HG03432 (cell line): ENCODE measurements at regions not wholly inside any gene's neighbourhood (a gene's known extent, or its start where the extent isn't known, plus 50 kb on each side); places are given as distances from the start of the nearest gene placed in this dataset.

Experiments
- ATAC-seq: cut with Tn5 transposase; IDR thresholded peaks from one replicate; pipeline ENCODE4 v1.9.1; 2021; ENCODE audit warnings: mild to moderate bottlenecking, moderate library complexity; ENCODE audit not compliant: unreplicated experiment

DNA sequence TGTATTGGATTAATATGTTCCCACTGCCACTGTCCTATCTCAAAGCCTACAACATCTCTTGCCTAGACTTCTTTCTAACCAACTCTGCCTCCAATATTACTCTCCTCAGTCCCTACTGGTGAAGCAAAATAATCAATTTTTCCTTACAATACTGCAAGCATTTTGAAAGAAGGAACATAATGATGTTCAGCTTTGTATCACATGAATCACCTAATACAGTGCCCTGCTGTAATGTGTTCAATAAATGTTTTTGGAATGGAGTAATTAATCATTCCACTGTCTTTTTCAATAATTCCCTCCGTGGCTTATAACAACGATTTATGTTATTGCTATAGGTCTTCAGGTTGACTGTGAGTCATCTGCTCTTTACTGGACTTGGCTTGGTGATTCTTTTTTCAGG lies 356.4 kb downstream of the TDRD15 start:
- ATAC-seq = no peak

DNA sequence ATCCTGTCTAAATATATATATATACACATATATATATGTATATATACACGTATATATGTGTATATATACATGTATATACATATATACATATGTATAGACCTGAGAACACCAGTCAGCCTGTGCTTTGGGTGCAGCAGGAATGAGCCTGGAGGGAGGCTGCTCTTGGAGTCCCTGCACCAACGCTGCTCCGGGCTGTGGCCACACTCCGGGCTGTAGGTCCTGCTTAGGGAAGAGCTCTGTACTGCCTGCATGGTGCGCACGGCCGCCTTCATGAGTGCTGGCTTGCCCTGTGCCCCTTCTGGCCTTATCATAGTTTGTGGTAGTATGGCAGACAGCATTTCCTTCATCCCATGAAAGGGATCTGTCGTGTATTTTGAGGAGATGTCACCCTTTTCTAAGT lies 360.9 kb downstream of the TDRD15 start:
- no peak for ATAC-seq

DNA sequence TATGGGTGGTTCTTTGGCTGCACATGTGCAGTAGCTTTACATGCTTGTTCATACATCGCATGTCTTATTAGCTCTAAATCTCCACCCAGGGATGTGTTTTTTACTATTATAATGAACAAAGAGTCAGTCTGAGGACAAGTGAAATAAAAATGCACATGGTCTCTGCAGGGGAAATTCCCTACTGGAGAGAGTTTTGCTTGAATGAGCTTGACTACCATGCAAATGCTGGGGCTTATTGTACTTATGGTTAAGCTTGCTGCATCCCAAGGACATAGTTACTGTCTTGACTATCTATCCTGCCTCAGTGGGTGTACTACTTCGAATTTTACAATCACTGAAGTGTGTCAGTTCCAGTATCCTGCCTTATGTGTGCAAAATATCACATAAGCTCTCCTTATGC lies 362.7 kb downstream of the TDRD15 start:
- ATAC-seq = peak; percentile 73

DNA sequence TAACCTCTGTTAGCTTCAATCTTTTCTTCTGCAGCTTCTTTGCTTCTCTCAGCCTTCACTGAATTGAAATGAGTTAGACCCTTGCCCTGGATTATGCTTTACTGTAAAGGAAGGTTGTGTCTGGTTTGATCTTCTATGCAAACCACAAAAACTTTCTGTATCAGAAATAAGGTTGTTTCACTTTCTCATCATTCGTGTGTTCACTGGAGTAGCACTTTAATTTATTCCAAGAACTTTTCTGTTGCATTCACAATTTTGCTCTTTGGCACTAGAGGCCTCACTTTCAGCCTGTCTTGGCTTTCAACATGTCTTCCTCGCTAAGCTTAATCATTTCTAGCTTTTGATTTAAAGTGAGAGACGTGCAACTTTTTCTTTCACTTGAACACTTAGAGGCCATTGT lies 365.3 kb downstream of the TDRD15 start:
- peak; percentile 46 for ATAC-seq

DNA sequence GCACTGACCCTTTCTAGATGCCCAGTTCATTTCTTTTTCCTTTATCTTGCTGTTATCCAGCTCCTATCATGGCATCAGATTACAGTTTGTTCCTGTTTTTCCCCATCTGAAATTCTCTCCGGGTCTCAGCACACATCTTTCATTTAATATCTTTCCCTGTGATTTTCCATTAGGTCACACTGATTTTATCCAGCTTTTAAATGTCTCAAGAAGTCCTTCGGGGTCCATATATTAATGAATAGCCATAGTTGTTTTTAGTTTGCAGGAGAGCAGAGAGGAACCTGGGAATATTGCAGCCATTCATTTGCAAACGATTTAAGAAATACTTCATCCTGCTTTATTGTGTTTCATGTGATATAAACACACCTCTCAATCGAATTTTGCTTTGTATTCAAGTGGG lies 374.2 kb downstream of the TDRD15 start:
- ATAC-seq = no peak

DNA sequence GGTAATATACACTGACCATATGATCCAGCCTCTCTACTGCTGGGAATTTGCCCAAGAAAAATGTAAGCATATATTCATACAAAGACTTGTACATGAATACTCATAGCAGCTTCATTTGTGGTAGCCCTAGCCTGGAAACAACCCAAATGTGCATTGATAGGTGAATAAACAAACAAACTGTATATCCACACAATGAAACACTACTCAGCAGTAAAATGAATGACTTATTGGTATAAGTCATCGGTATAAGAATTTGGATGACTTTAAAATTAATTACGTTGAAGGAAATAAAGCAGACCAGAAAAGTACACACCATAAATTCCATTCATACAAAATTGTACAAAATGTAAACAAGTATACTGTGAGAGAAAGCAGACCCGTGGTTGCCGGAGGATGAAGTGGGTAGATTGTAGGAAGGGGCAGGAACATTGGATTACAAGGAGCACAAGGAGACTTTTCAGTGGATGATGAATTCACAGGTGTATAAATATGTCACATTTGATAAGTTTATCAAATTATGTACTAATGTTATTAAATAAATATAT lies 376.7 kb downstream of the TDRD15 start:
- no peak for ATAC-seq

DNA sequence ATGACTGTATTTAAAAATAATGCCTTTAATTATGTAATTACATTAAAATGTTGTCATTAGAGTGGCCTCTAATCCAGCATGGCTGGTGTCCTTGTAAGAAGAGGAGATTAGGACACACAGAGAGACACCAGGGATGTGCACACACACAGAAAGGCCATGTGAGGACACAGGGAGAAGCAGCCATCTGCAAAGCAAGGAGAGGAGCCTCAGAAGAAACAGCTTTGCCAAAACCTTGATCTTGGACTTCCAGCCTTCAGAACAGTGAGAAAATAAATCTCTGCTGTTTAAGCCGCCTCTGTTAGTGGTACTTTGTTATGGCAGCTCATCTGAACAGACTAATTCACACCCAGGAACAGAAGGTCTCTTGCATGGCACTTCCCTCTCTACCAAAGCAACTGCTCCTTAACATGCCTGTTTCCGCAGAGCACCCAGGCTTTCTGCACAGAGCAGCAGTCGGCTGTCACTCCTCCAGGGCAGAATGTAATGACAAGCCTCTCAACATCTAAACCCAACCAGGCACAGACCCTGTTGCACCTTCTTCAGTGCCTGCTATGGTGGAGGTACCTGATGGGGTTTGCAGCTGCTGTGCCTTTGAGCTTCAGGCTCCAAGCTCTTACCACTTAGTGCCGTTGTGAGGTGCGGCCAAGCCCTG lies 377.7 kb downstream of the TDRD15 start:
- ATAC-seq = no peak

DNA sequence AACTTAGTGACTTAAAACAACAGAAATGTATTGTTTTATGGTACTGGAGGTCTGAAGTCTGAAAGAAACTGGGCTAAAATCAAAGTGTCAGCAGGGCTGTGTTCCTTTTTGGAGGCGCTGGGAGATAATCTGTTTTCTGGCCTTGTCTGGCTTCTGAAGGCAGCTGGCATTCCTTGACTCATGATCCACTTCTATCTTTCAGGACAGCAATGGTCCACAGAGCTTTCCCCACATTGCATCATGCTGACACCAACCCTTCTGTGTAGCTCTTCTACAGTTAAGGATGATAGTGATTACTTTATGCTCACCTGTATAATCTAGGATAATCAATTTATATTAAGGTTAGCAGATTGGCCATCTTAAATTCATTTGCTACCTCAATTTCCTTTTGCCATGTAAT lies 392.1 kb downstream of the TDRD15 start:
- no peak for ATAC-seq

DNA sequence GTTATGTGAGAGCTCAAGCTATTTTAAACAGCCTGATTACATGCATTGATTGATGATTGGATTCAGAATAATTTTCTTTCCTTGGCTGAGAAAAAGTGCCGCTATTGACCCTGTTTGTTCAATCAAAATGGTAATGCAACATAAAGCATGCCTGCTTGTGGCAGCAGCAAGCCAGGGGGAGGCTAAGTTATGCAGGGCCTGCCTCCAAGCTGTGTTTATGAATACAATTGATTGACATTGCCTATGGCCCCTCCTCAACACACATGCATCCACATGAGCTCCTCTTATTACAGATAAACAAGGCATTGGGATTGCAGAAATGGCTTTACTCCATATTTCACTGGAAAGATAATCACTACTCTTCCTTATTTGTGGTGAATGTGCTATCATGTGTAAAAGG lies 395.6 kb downstream of the TDRD15 start:
- ATAC-seq = no peak

DNA sequence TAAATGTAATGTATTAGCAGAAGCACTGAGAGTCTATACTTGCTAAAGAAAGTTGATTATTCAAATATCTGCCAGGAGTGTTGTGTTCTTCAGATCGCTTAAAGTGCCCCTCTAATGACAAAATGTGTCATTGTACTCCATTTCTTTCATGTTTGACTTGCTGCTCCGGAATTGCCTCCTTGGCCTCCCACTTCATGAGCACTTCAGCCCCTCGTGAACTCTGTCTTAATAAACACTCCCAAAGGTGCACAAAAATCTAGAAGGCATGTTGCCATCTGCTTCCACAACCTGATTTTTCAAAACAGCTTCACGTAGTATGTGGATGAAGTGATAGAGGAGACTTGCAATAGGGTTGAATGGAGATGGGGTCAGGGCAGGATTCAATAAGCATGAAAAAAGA lies 396.1 kb downstream of the TDRD15 start:
- ATAC-seq = no peak

DNA sequence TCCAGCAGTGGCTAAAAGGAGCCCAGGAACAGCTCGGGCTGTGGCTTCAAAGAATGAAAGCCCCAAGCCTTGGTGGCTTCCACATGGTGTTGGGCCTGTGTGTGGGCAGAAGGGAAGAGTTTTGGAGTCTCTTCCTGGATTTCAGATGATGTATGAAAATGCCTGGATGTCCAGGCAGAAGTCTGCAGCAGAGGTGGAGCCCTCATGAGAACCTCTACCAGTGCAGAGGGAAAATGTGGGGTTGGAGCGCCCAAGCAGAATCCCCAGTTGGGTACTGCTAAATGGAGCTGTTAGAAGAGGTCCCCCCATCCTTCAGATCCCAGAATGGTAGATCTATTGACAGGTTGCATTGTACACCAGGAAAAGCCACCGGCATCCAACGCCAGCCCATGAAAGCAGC lies 412.1 kb downstream of the TDRD15 start:
- no peak for ATAC-seq

DNA sequence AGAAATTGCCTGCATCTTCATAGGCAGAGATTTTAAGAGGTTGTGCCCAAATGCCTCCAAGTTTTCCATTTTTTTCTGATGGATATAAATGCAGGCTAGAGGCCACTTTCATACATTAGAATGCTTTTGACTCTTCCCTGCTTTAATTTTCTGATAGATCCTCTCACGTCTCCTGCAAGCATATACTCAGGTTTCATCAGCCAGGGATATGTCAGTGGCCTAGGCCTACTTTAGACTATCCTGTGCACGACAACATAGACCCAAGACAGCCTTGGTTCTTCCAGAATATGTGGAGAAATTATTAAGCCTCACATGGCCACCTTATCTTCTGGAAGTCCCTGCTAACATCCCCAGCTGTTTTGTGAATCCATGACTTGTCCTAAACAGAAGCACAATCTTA lies 415.9 kb downstream of the TDRD15 start:
- no peak for ATAC-seq

DNA sequence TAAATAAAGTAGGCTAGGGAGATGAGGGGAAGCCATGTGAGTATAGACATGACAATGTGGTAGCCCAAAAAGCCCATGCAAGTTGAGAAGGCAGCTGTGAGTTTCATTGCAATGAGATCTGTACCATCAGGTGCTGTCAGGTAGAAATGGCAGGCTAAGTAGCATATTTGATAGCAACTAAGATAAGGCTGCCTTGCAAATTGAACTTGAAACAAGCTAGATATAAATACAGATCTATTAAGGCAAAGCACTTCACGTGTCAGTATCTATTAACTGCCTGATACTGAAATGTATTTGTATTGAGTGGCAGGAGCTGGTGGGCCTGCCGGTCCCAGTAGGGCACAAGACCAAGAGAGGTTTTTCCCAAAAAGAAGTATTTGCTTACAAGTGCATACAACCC lies 419.9 kb downstream of the TDRD15 start:
- ATAC-seq = no peak

DNA sequence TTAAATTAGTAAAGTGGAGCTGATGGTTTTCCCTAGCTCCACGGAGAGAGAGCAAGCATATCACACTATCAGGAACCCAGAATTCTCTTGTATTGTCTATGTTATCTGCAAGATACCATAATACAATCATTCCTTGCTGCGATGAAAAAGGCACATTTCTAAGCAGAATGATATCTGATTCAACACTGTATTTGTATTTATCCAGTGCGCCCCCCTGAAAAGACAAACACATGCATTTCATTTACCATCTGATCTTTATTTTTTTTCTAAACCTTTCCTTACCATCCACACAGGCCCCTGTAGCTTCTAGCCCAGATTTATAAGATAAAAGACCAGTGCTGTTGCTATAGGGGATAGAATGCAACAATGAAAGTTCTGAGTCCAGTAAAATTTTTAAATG lies 420.6 kb downstream of the TDRD15 start:
- ATAC-seq = no peak

DNA sequence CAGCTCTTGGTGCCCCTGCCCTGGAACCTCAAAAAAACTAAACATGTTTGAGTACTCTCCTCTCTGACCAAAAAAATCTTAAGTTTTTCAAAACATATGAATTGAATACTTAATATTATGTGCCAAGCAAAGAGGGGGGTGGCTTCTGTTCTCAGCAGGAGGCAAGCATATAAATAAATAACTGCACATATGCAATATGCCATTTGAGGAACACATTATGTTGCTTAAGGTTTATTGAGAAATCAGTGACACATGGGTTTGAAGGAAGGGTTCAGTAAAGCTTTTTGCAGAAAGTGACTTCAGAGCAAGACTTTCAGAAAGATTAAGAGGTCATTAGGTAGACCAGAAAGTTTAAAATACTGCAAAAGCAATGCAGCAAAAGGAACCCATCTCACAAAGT lies 429.2 kb downstream of the TDRD15 start:
- no peak for ATAC-seq

DNA sequence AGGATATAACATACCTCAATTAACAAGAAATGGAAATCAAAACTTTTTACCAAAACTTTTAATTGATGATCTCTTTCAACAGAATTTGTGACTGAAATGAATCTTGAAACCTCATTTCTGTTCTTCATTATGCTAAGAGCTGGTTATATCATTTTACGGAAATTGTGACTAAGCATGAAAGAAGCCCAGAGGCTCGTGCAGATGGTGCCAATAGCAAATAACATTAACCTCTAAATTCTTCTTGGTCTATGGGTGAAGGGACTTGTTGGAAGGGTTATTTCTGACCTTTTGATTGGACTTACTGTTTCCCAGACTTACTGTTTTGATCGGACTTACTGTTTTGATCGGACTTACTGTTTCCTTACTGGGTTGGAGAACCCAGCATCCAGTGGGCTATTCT lies 435.6 kb downstream of the TDRD15 start:
- ATAC-seq = no peak

DNA sequence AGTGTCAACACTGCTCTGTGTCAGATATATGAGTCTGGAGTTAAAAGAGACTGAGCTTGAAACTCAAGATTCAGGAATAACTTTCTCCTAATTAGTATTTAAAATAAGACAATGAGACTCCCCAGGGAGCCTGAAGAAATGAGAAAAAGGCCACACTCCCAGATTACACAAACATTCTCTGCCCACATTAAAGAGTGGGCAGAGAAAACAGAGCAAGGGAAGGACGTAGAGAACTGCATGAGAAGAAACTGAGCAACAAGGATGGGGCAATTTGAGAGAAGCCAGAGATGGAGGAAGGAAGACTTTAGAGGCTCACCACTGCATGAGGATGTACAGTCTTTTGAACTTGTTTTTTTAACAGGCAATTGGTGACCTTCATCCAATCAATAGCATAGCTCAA lies 438.2 kb downstream of the TDRD15 start:
- no peak for ATAC-seq

DNA sequence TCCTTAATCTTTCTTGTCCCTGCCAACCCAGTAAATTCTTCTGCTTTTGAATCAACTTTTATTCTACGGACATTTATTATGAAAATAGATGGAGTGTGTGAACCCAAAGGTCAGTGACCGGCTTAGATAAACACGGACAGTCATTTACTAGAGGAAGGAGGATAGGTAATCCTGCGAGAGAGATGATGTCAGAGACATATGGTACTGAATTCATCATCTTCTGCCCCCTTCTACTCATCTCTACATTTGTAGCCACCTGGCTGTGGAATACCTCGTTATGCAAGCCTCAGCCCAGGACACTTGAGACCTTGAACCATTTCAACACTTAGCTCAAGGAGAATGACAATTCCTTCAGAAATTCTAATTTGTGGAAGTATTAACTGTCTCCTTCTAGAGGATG lies 443.6 kb downstream of the TDRD15 start:
- no peak for ATAC-seq

DNA sequence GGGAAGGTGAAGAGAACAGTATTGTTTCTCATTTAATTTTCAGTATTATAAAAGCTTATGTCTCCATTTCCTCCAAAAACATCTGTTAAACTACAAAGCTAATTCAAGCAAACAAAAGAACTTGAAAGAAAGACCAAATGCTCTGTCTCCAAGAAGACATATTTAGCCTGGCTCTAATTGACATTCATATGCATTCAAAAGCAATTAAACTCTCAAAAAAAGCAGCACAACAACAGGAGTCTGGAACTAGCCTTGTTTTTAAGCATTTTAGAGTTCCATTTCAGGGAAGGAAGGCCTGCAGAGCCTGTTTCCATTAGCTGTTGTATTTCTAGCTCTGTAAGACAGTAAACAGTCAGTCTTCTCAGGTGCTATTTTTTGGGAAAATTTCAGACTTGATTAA lies 447.9 kb downstream of the TDRD15 start:
- ATAC-seq = no peak

DNA sequence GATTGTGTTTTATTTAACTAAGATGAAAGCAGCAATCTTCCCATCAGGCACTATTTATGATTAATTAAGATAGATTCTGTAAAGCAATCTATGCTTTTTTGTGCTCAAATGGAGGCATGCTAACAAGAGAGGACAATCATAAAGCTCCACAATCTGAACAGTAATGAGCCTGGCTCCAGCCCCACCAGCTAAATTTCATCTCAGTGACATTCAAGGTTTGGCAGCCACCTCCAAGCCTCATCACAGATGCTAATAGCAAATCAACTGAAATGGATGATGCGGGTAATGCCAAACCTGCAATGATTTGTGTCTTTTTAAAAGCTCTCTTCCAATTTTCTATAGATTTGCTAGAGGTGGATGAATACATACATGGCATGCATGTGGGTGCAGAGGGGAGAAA lies 456.6 kb downstream of the TDRD15 start:
- no peak for ATAC-seq

DNA sequence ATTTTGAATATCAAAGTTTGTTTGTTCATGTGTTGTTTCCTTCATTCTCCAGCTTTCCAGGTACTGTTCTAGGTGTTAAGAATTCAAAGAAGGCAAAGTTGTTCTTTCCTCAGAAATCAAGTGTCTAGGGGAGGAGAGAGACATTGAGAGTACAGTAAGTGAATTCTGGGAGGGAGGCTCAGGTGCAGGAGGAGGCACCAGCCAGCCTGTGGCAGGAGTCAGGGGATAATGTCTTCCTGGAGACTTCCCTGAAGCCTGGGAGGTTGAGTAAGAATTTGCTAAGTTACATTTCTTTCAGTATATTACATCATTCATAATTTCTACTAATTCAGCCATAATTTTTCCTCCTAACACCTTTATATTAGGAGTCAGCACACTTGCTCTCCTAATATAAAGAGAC lies 462.1 kb downstream of the TDRD15 start:
- ATAC-seq = no peak

DNA sequence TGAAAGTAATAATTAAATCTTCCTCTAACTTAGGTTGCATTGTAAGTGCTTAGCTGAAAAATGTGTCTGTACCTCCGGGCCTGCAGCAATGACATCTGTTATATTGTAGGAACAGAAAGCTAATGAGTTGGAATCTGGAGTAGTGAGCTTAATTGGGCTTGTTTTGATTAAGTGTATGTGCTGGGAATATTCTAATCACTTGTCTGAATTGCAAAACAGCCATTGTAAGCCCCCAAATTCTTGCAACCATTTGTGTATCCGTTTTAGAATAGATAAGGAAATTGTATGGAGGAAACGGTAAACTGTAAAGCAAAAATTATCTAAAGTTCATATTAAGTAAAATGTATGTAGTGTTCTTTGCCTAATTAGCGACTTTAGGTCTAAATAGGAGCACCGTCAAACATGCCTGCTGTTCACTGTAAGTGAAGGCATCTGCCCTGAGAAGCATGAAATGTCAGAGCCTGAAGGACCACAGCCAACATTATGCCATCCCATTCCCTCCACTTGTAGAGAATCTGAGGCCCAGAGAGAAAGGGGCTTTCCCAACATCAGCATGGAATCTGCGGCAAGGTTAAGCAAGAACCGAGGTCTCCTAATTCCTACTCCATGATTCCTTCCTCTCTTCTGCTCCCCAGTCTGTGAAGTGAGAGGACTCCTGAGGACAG lies 466.4 kb downstream of the TDRD15 start:
- ATAC-seq = no peak

DNA sequence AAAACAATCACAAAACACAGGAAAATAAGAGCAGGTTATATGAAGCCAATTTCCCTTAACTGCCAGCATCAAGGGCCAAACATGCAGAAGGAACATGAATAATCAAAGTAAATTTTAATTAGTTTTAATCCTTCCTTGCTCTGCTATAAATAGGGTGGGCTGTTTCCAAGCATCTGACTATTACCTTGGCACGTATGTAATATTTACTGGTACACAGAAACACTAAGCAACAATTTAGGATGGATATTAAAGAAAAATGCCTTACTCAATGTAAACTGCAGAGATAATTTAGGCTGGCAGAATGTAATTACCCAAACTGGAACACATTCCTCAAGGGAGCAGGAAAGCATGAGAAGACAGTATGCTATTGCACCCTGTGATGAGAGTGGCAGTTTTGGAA lies 468.2 kb downstream of the TDRD15 start:
- ATAC-seq = no peak
